GM12891 (cell line): ENCODE measurements at regions not wholly inside any gene's neighbourhood (a gene's known extent, or its start where the extent isn't known, plus 50 kb on each side); places are given as distances from the start of the nearest gene placed in this dataset.

Experiments used
- DNase-seq: peaks from one replicate; pipeline ENCODE4 v3.0.0; 2011; ENCODE audit warnings: low spot score; ENCODE audit not compliant: insufficient read length
- FAIRE-seq: peaks from 2 replicates; lab custom pipeline; 2011; peaks lifted over from hg19 to GRCh38; lab: Jason Lieb, UNC
- PAX5 ChIP-seq: IDR thresholded peaks from 2 replicates; pipeline ENCODE4 v1.6.1; 2011; ENCODE audit warnings: low read length, moderate library complexity, mild to moderate bottlenecking; ENCODE audit not compliant: insufficient read depth, severe bottlenecking
- POLR2A ChIP-seq: IDR thresholded peaks from 2 replicates; pipeline ENCODE4 v1.6.1; 2011; ENCODE audit warnings: low read depth, low read length, control low read depth
- POLR2AphosphoS5 ChIP-seq: IDR thresholded peaks from 2 replicates; pipeline ENCODE4 v1.6.1; 2011; ENCODE audit warnings: low read depth, low read length, control low read depth
- POU2F2 ChIP-seq: IDR thresholded peaks from 2 replicates; pipeline ENCODE4 v1.6.1; 2011; ENCODE audit warnings: low read depth, mild to moderate bottlenecking, control low read depth, low read length, moderate library complexity
- SPI1 ChIP-seq: IDR thresholded peaks from 2 replicates; pipeline ENCODE4 v1.6.1; 2011; ENCODE audit warnings: low read depth, low read length, control low read depth
- TAF1 ChIP-seq: IDR thresholded peaks from 2 replicates; pipeline ENCODE4 v1.6.1; 2011; ENCODE audit warnings: low read depth, low read length, control low read depth

DNA sequence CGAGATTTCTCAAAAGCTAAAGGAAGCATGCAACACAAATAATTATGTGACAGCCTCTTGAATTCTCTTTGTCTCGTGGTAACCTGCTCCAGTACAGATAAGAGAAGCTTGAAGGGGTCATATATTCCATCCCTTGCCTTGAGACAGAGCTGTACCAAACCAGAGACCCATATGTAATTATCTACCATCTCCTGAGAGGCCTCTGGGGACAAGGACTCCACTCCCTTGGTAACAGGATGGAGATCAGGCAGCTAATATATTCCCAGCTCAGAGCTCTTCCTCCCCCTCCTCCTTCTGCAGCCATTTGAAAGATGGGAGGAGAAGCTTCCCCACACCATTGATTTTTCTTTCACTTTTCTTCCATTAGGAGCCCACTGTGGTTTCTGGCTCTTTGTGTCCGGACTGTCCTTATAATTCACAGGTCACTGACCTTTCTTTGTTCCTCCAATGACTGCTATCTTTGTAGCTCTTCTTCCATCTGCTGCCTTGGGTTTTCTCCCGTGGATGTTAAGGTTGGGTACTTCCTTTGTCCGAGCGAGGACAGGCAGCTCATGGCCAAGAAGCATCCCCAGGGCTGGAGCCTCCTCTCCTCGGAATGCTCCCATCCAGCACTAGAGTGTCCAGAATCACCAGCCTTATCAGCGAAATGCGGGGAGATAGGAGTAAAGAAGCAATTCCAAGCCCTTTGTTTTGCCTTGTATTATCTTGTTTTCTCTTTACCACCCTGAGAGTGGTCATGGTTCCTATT is 51.4 kb upstream of the CALM2 start:
- FAIRE-seq (no peak), DNase-seq (no peak)
- no peak for TF ChIP-seq POLR2AphosphoS5
- TF ChIP-seq PAX5, result no peak
- no peak for TF ChIP-seq SPI1
- no peak for TF ChIP-seq POU2F2

DNA sequence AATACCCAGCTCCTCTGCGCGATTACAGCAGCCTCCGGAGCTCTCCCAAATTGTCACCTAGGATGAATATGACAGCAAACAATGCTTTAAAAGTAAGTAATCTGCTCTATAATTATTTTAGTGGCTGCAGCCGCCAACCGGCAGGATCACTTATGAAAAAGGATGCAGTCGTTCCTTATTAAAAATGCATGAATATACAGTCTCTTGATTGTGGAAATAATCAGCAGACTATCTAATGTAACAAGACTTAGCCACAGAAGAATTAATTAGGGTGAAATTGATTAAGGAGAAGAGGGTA is 50.6 kb upstream of the CALM2 start:
- no peak for FAIRE-seq
- no peak for TF ChIP-seq SPI1
- TF ChIP-seq PAX5, result no peak
- TF ChIP-seq POLR2A, result no peak
- TF ChIP-seq POU2F2, result no peak
- TF ChIP-seq POLR2AphosphoS5, result no peak
- TF ChIP-seq TAF1, result no peak
- no peak for DNase-seq

DNA sequence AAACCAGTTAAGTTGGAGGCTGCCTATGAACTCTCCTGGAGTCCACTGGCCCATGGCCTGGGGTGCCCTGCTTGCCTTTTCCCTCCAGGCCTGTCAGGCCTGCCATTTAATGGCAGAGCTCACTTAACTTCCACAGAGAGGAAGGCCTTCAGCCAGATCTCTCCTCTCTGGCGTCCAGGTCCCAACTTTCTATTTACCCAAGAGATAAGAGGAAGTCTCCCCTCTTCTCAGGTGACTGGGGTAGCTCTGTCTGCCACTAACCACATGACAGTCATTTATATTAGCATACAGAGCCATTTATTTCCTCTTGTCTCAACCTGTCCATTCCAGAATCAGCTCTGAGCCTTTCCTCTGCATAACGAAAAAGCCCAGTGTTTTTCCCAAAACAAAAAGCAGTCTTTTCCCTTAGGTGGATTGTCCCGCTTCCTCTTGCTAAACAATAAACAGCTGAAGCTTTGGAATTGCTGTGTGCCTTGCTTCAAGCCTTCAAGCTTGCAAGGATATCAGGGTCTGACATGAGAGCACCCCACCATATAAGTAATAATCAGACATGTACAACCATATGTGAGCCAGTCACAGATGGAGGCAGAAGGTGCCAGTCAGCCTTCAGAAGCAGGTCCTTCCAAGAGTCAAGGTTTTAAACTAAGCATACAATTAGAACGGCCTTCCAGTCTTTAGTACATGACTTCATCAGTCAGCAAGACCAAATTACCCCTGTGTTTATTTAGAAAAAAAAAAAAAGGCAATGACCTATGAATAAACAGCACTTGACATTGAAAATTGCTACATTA is 50.0 kb upstream of the CALM2 start:
- no peak for TF ChIP-seq TAF1
- peak; percentile 14; the same call in 1 of the 2 replicates for TF ChIP-seq SPI1
- no peak for TF ChIP-seq PAX5
- no peak for TF ChIP-seq POLR2A
- no peak for TF ChIP-seq POLR2AphosphoS5
- no peak for TF ChIP-seq POU2F2
- DNase-seq, result no peak
- FAIRE-seq, result no peak
